Stimulated activated memory B cell treated with anti-CD40 and anti-IgM and Interleukin-4, amounts not matched to agents 10 μg/mL and 1 μg/mL and 100 μg/mL, for 72 hours (primary cell): ENCODE measurements at regions not wholly inside any gene's neighbourhood (a gene's known extent, or its start where the extent isn't known, plus 50 kb on each side); places are given as distances from the start of the nearest gene placed in this dataset.

Experiments used
- ATAC-seq: fragments of 150-1000 bp; cut with Tn5 transposase; 2 replicates; pipeline ENCODE4 v1.10.0; 2021
- H3K27ac Mint-ChIP-seq: one replicate; pipeline ENCODE4 v1.8.0; 2022; ENCODE audit warnings: mild to moderate bottlenecking, mixed read lengths
- H3K27me3 Mint-ChIP-seq: one replicate; pipeline ENCODE4 v1.8.0; 2022; ENCODE audit warnings: mixed read lengths
- H3K36me3 Mint-ChIP-seq: one replicate; pipeline ENCODE4 v1.8.0; 2022; ENCODE audit warnings: mixed read lengths
- H3K4me1 Mint-ChIP-seq: one replicate; pipeline ENCODE4 v1.8.0; 2022; ENCODE audit warnings: mixed read lengths
- H3K4me3 Mint-ChIP-seq: one replicate; pipeline ENCODE4 v1.8.0; 2022; ENCODE audit warnings: mild to moderate bottlenecking, moderate library complexity, mixed read lengths
- H3K9me3 Mint-ChIP-seq: one replicate; pipeline ENCODE4 v1.8.0; 2022; ENCODE audit warnings: mixed read lengths

DNA sequence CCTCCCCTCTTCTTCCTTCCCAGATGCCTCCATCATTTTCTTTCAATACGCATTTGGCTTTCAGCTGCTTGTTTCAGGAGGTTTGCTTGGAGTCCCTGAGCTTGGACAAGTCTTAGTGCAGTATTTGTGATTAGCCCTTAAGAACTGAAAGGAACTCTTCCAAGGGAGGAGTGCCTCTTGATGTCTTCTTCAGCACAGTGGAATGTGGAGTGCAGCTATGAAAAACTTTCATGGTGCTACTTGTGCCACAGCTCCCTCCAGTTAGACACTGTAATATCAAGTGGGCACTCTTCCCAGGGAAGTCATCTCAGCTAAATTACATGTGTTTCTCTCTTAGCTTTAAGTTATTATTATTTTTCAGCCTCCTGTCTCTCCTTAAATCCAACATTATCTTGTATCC is 173.1 kb downstream of the NECTIN3 start:
- H3K27ac Mint-ChIP-seq, result no peak overlapping the region
- H3K4me3 Mint-ChIP-seq, result no peak overlapping the region
- ATAC-seq, result no peak
- H3K27me3 Mint-ChIP-seq, result peaks cover 10% of the 10 kb centered on the region
- no peaks in the 10 kb centered on the region for H3K36me3 Mint-ChIP-seq
- H3K4me1 Mint-ChIP-seq, result no peaks in the 10 kb centered on the region
- peaks cover 9% of the 10 kb centered on the region for H3K9me3 Mint-ChIP-seq

DNA sequence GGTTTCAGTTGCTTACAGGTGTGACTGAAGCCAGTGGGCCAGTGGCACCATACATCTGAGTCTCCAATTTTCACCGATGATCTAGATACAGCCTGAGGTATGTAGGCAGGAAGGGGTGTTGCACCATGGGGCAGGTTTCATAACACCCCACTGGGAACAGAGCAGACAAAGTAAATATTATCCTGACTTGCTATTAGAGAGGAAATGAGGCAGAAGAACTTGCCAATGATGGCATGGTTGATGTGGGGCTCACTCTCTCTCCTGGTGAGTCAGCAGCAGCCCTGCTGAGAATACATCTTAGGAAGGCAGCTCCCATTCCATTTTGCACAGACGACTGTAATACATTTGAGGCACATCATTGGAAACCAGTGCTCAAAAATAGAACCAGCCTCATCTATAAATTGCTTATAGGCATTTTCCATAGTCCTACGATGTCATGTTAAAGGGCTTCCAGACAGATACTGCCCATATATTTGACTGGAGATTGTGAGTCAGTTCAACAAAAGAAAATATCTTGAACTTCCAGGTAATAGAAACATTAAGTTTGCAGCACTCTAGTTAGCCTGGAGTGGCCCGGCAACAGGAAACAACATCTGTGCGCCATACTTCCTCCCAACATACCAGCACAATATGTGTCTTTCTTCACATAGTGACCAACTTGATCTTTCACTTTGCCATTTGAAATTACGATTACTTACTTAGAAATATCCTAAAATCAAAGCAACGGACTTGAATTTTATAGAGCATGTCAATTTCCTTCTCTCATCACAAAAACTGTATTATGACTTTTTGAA is 175.5 kb downstream of the NECTIN3 start:
- Mint-ChIP-seq H3K4me1 (no peaks in the 10 kb centered on the region), H3K27me3 (peaks cover 10% of the 10 kb centered on the region), H3K4me3 (no peak overlapping the region), H3K9me3 (peaks cover 9% of the 10 kb centered on the region), H3K36me3 (no peaks in the 10 kb centered on the region), H3K27ac (no peak overlapping the region)
- ATAC-seq, result no peak

DNA sequence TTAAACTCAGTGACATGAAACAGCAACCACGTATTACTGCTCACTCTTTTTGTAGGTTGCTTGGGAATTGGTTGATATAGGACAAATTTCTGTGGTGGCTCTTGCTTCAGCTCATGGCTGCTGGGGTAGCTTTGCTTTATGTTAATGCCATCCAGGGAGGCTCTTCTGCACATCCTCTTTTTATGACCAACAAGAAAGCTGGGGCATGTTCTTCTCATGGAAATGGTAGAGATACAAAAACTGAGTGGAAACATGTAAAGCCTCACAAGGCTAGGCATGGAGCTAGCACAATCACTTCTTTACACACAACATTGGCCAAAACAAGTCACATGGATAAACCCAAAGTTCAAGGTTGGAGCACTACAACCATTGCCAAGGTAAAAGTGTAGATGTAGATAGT is 176.8 kb downstream of the NECTIN3 start:
- no peaks in the 10 kb centered on the region for H3K4me1 Mint-ChIP-seq
- no peak overlapping the region for H3K27ac Mint-ChIP-seq
- H3K27me3 Mint-ChIP-seq, result peaks cover 10% of the 10 kb centered on the region
- ATAC-seq, result no peak
- H3K36me3 Mint-ChIP-seq, result no peaks in the 10 kb centered on the region
- no peak overlapping the region for H3K4me3 Mint-ChIP-seq
- H3K9me3 Mint-ChIP-seq, result peaks cover 7% of the 10 kb centered on the region

DNA sequence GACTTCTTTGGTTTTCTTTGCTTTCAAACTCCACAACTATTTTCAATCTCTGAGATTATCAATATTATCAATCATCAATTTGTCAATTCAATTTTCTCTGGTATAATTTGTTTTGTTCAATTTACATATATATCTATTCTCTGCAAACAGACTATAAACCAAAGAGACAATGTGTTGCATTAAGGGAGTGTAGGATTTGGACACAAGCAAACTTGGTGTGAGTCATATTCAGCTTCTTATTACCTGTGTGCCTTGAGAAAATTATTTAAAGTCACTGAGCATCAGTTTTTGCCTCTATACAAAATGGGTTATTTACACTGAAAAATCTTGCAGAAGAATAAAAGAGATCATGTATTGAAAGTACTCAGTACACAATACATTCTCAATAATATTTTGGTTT is 177.8 kb downstream of the NECTIN3 start:
- ATAC-seq, result no peak
- Mint-ChIP-seq H3K4me1 (no peaks in the 10 kb centered on the region), H3K36me3 (no peaks in the 10 kb centered on the region), H3K4me3 (no peak overlapping the region), H3K27ac (no peak overlapping the region), H3K9me3 (no peaks in the 10 kb centered on the region), H3K27me3 (peaks cover 10% of the 10 kb centered on the region)

DNA sequence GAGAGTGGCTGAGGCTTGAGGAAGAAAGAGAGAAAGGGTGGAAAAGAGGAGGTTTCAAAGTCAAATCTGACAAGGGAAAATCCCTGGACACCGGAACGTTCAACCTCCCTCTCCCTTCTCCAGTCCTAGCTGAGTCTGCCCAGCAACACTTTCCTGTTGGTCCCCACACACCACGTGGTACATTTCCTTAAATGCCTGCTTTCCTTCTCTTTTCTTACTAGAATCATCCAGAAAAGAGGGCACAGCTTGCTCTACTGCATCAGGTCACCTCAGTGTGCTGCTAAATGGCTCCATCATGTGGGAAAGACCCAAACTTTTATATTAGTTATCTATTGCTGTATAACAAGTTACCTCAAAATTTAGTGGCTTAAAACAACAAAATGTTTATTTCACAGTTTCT is 181.2 kb downstream of the NECTIN3 start:
- no peak for ATAC-seq

DNA sequence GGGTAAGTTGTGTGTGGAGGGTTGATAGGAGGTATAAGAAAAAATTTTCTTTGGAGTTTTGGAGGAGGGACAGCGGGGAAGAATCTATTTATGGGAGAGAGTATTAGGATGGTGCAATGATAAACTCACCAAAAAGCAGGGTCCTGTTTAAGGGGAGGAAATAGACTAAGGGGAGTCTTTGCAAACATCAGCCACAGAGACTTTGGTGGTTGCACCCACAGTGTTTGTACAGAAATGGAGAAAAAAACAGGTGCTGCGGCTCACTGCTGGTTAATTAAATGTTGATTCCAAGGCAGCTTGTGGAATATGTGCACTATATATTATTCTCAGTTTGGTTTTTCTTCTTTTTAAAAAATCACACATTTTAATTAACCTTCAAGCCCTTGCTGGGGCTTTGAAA is 182.1 kb downstream of the NECTIN3 start:
- Mint-ChIP-seq H3K4me1 (no peaks in the 10 kb centered on the region), H3K36me3 (no peaks in the 10 kb centered on the region), H3K9me3 (no peaks in the 10 kb centered on the region), H3K27ac (no peak overlapping the region), H3K27me3 (peaks cover 10% of the 10 kb centered on the region), H3K4me3 (no peak overlapping the region)
- no peak for ATAC-seq

More for the DNA sequence above, 181.2 kb downstream of the NECTIN3 start:
- Mint-ChIP-seq H3K27ac (no peak overlapping the region), H3K4me3 (no peak overlapping the region), H3K36me3 (no peaks in the 10 kb centered on the region), H3K4me1 (no peaks in the 10 kb centered on the region), H3K27me3 (peaks cover 10% of the 10 kb centered on the region), H3K9me3 (no peaks in the 10 kb centered on the region)

DNA sequence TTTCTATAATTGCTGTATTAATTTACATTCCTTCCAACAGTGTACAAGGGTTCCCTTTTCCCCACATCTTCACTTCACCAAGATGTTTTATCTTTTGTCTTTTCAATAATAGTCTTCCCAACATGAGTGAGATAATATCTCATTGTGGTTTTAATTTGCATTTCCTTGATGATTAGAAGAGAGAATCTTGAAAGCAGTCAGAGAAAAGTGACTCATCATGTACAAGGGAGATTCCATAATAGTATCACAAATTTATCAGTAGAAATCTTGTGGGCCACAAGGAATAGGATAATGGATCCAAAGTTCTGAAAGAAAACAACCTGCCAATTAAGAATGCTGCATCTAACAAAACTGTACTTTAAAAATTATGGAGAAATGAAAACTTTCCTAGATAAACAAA is 189.3 kb downstream of the NECTIN3 start:
- H3K4me3 Mint-ChIP-seq, result no peak overlapping the region
- H3K36me3 Mint-ChIP-seq, result no peaks in the 10 kb centered on the region
- no peaks in the 10 kb centered on the region for H3K4me1 Mint-ChIP-seq
- H3K27me3 Mint-ChIP-seq, result peaks cover 10% of the 10 kb centered on the region
- no peak for ATAC-seq
- no peak overlapping the region for H3K27ac Mint-ChIP-seq
- peaks cover 9% of the 10 kb centered on the region for H3K9me3 Mint-ChIP-seq

DNA sequence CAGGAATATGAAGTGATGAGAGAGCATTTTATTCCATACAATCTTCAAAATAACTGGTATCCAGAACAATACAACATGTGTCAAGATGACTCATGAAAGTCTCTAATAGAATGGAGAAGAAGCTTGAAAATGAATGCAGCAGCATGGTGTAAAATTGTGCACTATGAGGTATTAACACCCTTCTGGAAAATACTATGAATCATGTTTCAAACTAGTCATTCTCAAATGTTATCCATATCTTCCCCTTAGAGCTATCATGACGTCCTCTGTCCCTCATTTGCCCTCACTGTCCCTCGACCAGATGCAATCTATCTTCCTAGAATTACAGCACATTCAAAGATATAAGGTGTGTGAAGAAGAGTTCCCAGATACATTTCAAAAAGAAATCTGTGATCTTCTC is 198.2 kb downstream of the NECTIN3 start:
- Mint-ChIP-seq H3K4me3 (no peak overlapping the region), H3K27me3 (no peaks in the 10 kb centered on the region), H3K9me3 (peaks cover 1% of the 10 kb centered on the region), H3K36me3 (no peaks in the 10 kb centered on the region), H3K27ac (no peak overlapping the region), H3K4me1 (peaks cover 5% of the 10 kb centered on the region)
- no peak for ATAC-seq

DNA sequence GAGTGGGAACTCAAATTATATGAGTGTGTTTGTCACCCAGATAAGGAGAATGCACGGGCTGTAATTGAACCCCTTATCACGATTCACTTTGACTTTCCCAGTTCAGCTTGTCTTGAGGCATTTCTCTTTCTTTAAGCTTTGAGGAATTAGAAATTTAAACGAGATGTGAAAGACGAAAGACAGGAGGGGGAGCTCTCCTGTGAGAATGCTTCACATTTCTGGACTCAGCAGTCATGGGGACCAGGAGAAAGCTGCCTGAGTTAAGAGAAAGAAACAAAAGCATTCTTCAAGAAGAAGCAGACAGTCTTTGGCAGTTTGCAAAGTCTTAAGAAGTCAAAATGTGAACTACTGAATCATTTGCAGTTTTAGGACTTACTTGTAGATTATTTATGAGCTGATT is 205.6 kb downstream of the NECTIN3 start:
- H3K9me3 Mint-ChIP-seq, result no peaks in the 10 kb centered on the region
- no peaks in the 10 kb centered on the region for H3K4me1 Mint-ChIP-seq
- no peak for ATAC-seq
- no peak overlapping the region for H3K4me3 Mint-ChIP-seq
- H3K36me3 Mint-ChIP-seq, result no peaks in the 10 kb centered on the region
- no peaks in the 10 kb centered on the region for H3K27me3 Mint-ChIP-seq
- H3K27ac Mint-ChIP-seq, result no peak overlapping the region

DNA sequence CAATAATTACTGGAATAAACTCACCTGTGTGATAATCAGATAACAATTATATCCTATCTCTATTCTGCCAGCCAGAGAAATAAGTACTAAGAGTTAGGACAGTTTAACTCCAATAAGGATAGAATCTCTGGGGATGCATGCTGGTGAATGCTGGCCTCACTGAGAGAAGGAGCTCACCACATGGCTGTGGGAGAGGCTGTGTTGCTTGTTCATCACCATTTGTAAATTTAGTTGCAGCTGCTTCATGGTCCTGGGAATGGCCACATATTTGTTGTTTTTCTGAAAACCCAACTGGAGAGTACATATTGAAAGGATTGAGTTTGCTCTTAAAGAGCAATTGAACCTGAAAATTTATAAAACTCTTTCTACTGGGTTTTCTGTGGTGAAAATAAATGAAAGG is 207.3 kb downstream of the NECTIN3 start:
- Mint-ChIP-seq H3K27me3 (no peaks in the 10 kb centered on the region), H3K27ac (no peak overlapping the region), H3K36me3 (no peaks in the 10 kb centered on the region), H3K4me3 (no peak overlapping the region), H3K9me3 (no peaks in the 10 kb centered on the region), H3K4me1 (no peaks in the 10 kb centered on the region)
- ATAC-seq, result no peak

DNA sequence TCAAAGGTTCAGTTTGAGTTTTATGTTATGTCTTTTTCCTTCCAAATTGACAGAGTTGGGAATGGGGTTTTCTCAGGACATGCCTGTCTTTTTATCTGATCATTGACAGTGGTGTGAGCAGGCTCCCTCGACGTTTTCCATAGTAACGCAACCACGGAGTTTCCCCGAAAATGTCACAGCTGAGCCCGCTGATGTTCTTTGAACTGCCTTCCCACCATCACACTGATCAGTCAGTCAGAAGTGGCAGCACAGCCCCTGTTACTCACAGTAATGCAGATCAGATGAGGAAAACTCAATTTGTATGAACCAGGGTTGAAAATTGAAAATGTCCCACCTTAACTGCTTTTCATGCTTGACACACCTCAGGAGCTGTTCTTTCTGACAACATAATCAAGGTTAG is 210.4 kb downstream of the NECTIN3 start:
- Mint-ChIP-seq H3K27ac (no peak overlapping the region), H3K4me1 (no peaks in the 10 kb centered on the region), H3K4me3 (no peak overlapping the region), H3K36me3 (no peaks in the 10 kb centered on the region), H3K9me3 (no peaks in the 10 kb centered on the region), H3K27me3 (no peaks in the 10 kb centered on the region)
- ATAC-seq, result no peak

DNA sequence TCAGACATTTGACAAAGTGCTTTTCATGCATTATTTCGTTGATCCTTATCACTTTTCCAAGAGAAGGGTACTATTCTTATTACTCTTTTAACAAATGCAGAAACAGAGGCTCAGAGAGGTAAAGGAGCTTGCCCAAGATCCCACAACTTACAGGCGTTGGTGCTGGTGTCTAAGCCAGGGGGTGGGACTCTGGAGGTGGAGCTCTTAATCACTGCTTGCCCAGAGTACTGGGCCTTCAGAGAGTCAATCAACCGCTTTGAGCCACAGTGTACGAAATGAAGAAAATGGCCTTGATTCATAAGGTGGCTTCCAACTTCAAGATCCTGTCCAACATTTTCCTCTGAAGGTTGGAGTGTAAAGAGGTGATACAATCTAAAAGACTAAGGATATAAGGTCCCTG is 211.5 kb downstream of the NECTIN3 start:
- no peak for ATAC-seq
- Mint-ChIP-seq H3K36me3 (no peaks in the 10 kb centered on the region), H3K4me1 (no peaks in the 10 kb centered on the region), H3K9me3 (no peaks in the 10 kb centered on the region), H3K27me3 (no peaks in the 10 kb centered on the region), H3K4me3 (no peak overlapping the region), H3K27ac (no peak overlapping the region)

DNA sequence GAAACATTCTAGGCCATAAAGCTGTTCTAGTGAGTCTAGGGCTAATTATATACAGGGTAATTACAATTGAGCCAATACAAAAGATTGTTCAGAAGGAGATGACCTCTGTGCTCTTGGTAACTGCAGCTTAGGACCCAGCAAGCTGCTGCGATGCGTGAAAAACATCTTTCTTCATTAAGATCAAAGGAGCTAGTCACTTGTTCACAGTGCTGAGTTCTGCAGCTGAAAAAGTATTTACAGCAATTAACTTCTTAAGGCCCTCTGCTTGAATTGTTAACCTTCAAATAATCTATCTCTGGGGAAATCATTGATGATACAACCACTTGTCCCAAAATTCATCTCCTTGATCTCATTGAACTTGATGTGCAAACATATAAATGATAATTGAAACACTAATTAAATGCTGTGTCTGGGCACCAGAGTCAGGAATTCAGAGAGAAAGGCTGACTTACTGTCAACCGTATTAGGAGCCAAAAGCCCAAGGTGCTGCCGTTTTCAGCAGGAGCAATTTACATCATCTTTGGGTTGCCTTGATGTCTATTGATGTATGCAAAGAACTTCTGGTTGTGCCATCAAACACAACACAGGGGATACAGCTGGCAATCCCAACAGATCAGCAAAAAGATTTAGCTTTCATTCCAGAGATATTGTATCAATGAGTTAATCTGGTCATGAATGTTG is 213.0 kb downstream of the NECTIN3 start:
- H3K4me3 Mint-ChIP-seq, result no peak overlapping the region
- no peaks in the 10 kb centered on the region for H3K36me3 Mint-ChIP-seq
- H3K27me3 Mint-ChIP-seq, result no peaks in the 10 kb centered on the region
- H3K27ac Mint-ChIP-seq, result no peak overlapping the region
- ATAC-seq, result no peak
- no peaks in the 10 kb centered on the region for H3K4me1 Mint-ChIP-seq
- H3K9me3 Mint-ChIP-seq, result no peaks in the 10 kb centered on the region

DNA sequence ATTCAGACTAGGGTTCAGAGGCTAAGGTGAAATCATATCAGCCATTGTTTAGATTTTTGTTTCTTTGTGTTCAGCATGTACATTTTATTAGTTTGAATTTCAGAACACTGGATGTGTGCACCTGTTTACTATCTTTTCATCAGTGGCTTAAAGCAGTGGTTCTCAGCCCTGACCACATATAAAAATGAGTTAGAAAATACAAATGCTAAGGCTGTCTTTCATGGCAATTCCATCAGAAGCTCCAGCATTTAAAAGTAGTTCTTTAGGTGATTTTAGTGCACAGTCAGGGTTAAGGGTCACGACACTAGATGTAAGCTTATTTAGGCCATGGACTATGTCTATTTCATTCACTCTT is 213.5 kb downstream of the NECTIN3 start:
- no peak overlapping the region for H3K4me3 Mint-ChIP-seq
- no peaks in the 10 kb centered on the region for H3K36me3 Mint-ChIP-seq
- ATAC-seq, result no peak
- H3K9me3 Mint-ChIP-seq, result no peaks in the 10 kb centered on the region
- H3K4me1 Mint-ChIP-seq, result no peaks in the 10 kb centered on the region
- no peaks in the 10 kb centered on the region for H3K27me3 Mint-ChIP-seq
- H3K27ac Mint-ChIP-seq, result no peak overlapping the region

DNA sequence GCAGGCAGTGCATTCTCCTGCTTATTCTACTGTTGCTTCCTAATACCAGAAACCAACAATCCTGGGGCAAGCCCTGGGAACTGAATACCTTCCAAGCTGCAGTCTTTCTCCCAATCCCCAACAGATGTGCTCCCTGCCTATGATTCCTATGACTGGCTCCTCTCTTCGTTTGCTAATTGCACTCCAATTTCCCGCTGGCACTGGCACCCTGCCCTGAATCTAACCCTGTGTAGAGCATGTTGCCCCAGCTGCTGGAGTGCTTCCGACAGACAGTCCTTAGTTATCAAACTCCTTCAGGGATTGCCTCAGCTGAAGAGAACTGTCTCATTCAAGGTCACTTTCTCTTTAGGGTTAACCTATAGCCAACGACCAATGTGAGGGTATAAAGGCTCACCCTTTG is 214.1 kb downstream of the NECTIN3 start:
- no peak overlapping the region for H3K4me3 Mint-ChIP-seq
- ATAC-seq, result no peak
- H3K4me1 Mint-ChIP-seq, result no peaks in the 10 kb centered on the region
- H3K9me3 Mint-ChIP-seq, result no peaks in the 10 kb centered on the region
- no peaks in the 10 kb centered on the region for H3K27me3 Mint-ChIP-seq
- no peaks in the 10 kb centered on the region for H3K36me3 Mint-ChIP-seq
- H3K27ac Mint-ChIP-seq, result no peak overlapping the region

DNA sequence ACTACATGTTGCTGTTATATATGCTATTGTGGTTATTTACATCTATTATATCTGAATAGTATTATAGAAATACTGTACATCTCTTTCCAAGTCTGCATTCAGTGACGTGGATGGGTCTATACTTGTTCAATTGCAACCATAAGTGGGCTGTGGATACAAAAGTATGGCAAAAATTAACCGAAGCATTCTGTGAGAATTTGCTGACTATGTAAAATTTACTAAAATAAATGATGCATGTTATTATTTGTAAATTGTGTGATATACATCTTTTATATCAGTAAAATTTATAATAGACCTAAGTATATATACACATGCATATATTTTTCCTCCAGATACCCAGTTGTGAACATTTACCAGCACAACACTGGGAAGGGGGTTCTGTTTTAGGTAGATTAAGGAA is 215.1 kb downstream of the NECTIN3 start:
- no peaks in the 10 kb centered on the region for H3K27me3 Mint-ChIP-seq
- no peak overlapping the region for H3K27ac Mint-ChIP-seq
- no peaks in the 10 kb centered on the region for H3K9me3 Mint-ChIP-seq
- no peaks in the 10 kb centered on the region for H3K36me3 Mint-ChIP-seq
- ATAC-seq, result no peak
- H3K4me3 Mint-ChIP-seq, result no peak overlapping the region
- no peaks in the 10 kb centered on the region for H3K4me1 Mint-ChIP-seq
